Esophagus squamous epithelium (tissue), 5 donors: ENCODE measurements at regions not wholly inside any gene's neighbourhood (a gene's known extent, or its start where the extent isn't known, plus 50 kb on each side); places are given as distances from the start of the nearest gene placed in this dataset.
A peak's percentile ranks its signal among the peaks of the same experiment; 100 is the strongest.

Experiments
- DNase-seq: peaks from one replicate; lab custom pipeline; 2025; lab: John Stamatoyannopoulos, UW
- H3K27ac ChIP-seq, 4 donors: fragments of 200-600 bp; sonication (generic); one replicate each; pipeline ENCODE4 v1.5.1; 2016 to 2019; ENCODE audit warnings: mild to moderate bottlenecking in 1 of 4
- H3K27me3 ChIP-seq, 4 donors: fragments of 200-600 bp; sonication (generic); 1 replicate in 3 of 4; 2 replicates in 1 of 4; pipeline versions ENCODE4 v1.5.1 to v1.6.0; 2017 to 2021; ENCODE audit warnings: antibody characterized with exemption in 1 of 4
- H3K36me3 ChIP-seq, 3 donors: fragments of 200-600 bp; sonication (generic); one replicate each; pipeline ENCODE4 v1.5.1; 2016 to 2019
- H3K4me1 ChIP-seq, 3 donors: fragments of 200-600 bp; sonication (generic); one replicate each; pipeline ENCODE4 v1.5.1; 2017 to 2019
- H3K4me3 ChIP-seq, 4 donors: fragments of 200-600 bp; sonication (generic); 1 replicate in 3 of 4; 2 replicates in 1 of 4; pipeline ENCODE4 v1.5.1; 2016 to 2019; ENCODE audit warnings: mild to moderate bottlenecking in 2 of 4, moderate library complexity in 1 of 4
- H3K9me3 ChIP-seq, 3 donors: fragments of 200-600 bp; sonication (generic); one replicate each; pipeline ENCODE4 v1.5.1; 2016 to 2019
- CTCF ChIP-seq, 6 experiments: fragments of 450-650 bp in 4 of 6; fragments of 200-600 bp in 2 of 6; sonication (generic) in 2 of 6; IDR thresholded peaks; one replicate each; pipeline ENCODE4 v1.5.1; 2016 to 2019; ENCODE audit warnings: antibody characterized with exemption in 6 of 6, mild to moderate bottlenecking in 4 of 6, moderate library complexity in 4 of 6
- POLR2A ChIP-seq, 4 donors: fragments of 450-650 bp; IDR thresholded peaks; one replicate each; pipeline ENCODE4 v1.6.1; 2017; ENCODE audit warnings: antibody characterized with exemption in 4 of 4, mild to moderate bottlenecking in 4 of 4, moderate library complexity in 3 of 4
- WGBS, 2 donors: methylation state at CpG; one replicate each; pipeline ENCODE4 v1.1.5; 2018; 5-methylcytosine and 5-hydroxymethylcytosine counted together
- intact Hi-C: fragments of 100-400 bp; cut with DNase I; formaldehyde crosslinking; loops from one replicate; pipeline ENCODE4 v1.15.0; 2022
- donor health status: DM: yes; HTN: yes; CAD: no.

- Histone ChIP-seq H3K27me3 (no peaks in the 10 kb centered on the region), H3K4me1 (peaks cover 0 to 15% (median 0%) of the 10 kb centered on the region in 3 donors), H3K4me3 (peak overlapping the region in 1 of 4 donors; percentile 30), H3K36me3 (no peaks in the 10 kb centered on the region), H3K27ac (peak overlapping the region in 1 of 4 donors; percentile 17), H3K9me3 (no peaks in the 10 kb centered on the region)
- DNase-seq, result no peak
- TF ChIP-seq POLR2A (IDR thresholded peaks at IDR 0.05) (no peak), CTCF (IDR thresholded peaks at IDR 0.05) (no peak)
- 36 to 63% methylated on average over 9 of the region's 9 CpGs for WGBS, 2 donors
- intact Hi-C loops, result no loop called here
Observed at GRCh38 chr3:23712656-23713559, 92.8 kb upstream of the UBE2E1 start.

GRCh38 chr3:23713641-23714040, 92.1 kb upstream of the UBE2E1 start:
- intact Hi-C loops, result no loop called here
- Histone ChIP-seq H3K4me1 (peaks cover 0 to 15% (median 0%) of the 10 kb centered on the region in 3 donors), H3K36me3 (no peaks in the 10 kb centered on the region), H3K9me3 (no peaks in the 10 kb centered on the region), H3K27ac (no peak overlapping the region), H3K27me3 (no peaks in the 10 kb centered on the region), H3K4me3 (no peak overlapping the region)
- no peak for DNase-seq
- TF ChIP-seq POLR2A (IDR thresholded peaks at IDR 0.05), result no peak
- no peak for TF ChIP-seq CTCF (IDR thresholded peaks at IDR 0.05)
- 80 to 100% methylated on average over 1 to 3 of the region's 4 CpGs for WGBS, 2 donors

DNA sequence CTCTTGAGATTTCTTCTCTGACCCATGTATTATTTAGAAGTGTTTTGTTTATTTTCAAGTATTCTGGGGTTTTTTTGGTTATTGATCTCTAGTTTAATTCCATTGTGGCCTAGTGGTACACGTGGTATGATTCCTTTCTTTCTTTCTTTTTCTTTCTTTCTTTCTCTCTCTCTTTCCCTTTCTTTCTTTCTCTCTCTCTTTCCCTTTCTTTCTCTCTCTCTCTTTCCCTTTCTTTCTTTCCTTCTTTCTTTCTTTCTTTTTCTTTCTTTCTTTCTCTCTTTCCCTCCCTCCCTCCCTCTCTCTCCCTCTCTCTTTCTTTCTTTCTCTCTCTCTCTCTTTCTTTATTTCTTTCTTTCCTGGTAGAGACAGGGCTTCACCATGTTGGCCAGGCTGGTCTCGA, 85.7 kb upstream of the UBE2E1 start:
- no peak overlapping the region for H3K4me3 ChIP-seq
- no peak for DNase-seq
- no peaks in the 10 kb centered on the region for H3K36me3 ChIP-seq
- no peaks in the 10 kb centered on the region for H3K27me3 ChIP-seq
- no peaks in the 10 kb centered on the region for H3K9me3 ChIP-seq
- no peak for TF ChIP-seq POLR2A (IDR thresholded peaks at IDR 0.05)
- no peak for TF ChIP-seq CTCF (IDR thresholded peaks at IDR 0.05)
- intact Hi-C loops, result no loop called here
- peak overlapping the region in 1 of 4 donors; percentile 32 for H3K27ac ChIP-seq
- 87 to 90% methylated on average over 2 of the region's 2 CpGs for WGBS, 2 donors
- H3K4me1 ChIP-seq, result peaks cover 0 to 23% (median 10%) of the 10 kb centered on the region in 3 donors

DNA sequence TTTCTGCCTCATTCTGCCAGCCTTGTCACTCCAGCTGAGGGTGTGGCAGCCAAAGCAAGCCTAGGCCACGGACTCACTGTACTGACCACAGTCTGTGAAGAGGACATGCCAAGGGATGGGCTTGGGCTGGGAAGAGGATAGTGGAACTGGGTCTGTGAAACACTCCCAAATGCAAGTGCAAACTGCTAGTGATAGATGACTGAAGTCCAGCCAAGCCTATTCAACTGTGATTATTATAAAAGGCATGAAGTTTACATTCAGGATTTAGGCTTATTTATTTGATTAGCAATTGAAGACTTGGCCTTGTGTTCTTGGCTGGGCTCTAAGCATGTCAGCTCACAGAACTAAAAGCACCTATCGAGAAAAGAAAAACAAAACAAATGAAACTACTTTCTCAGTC, 84.9 kb upstream of the UBE2E1 start:
- Histone ChIP-seq H3K4me1 (peaks cover 0 to 23% (median 10%) of the 10 kb centered on the region in 3 donors), H3K27ac (peak overlapping the region in 1 of 4 donors; percentile 11), H3K27me3 (no peaks in the 10 kb centered on the region), H3K36me3 (no peaks in the 10 kb centered on the region), H3K9me3 (no peaks in the 10 kb centered on the region), H3K4me3 (no peak overlapping the region)
- 11 to 26% methylated on average over 2 of the region's 2 CpGs for WGBS, 2 donors
- no peak for DNase-seq
- intact Hi-C loops, result no loop called here
- TF ChIP-seq POLR2A (IDR thresholded peaks at IDR 0.05) (no peak), CTCF (IDR thresholded peaks at IDR 0.05) (no peak)

DNA sequence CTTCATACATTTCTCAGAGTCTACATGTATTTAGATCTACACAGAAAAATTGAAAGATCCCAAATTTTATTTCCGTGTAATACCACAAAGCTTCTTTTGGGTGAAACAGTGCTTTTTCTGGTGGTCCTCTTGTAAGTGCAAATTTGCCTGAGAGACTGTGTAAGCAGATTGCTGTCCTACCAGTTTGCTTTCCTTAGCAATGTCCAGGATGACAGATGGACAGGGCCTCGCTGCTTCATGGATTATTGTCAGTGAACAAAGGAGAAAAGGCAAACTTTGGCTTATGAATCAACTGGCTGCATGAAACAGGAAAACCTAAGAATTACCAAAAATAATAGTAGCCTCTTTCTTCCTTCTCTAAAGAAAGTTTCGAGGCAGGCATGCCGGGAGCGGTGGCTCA, 82.6 kb upstream of the UBE2E1 start:
- Histone ChIP-seq H3K9me3 (no peaks in the 10 kb centered on the region), H3K27me3 (no peaks in the 10 kb centered on the region), H3K27ac (no peak overlapping the region), H3K36me3 (no peaks in the 10 kb centered on the region), H3K4me1 (peaks cover 0 to 37% (median 11%) of the 10 kb centered on the region in 3 donors), H3K4me3 (no peak overlapping the region)
- no peak for DNase-seq
- TF ChIP-seq POLR2A (IDR thresholded peaks at IDR 0.05) (no peak), CTCF (IDR thresholded peaks at IDR 0.05) (no peak)
- WGBS, 2 donors, result 78 to 97% methylated on average over 5 of the region's 5 CpGs
- intact Hi-C loops, result no loop called here
